T-cell (primary cell): ENCODE measurements at regions not wholly inside any gene's neighbourhood (a gene's known extent, or its start where the extent isn't known, plus 50 kb on each side); places are given as distances from the start of the nearest gene placed in this dataset.

ENCODE experiments used
- ATAC-seq, 4 experiments: fragments of 200-7000 bp in 3 of 4; fragments of 150-1000 bp in 1 of 4; cut with Tn5 transposase; replicated peaks in 1 of 4; 1 replicate in 3 of 4; 2 replicates in 1 of 4; pipeline ENCODE4 v1.10.0; 2021; ENCODE audit warnings: moderate library complexity in 3 of 4, mild to moderate bottlenecking in 2 of 4, moderate number of reproducible peaks in 1 of 4
- CTCF ChIA-PET, 2 donors: fragments of 300-600 bp; sonication (Branson Sonifier 250); formaldehyde crosslinking; loops; one replicate each; lab custom pipeline; 2022; ENCODE audit warnings: antibody characterized with exemption in 2 of 2; lab: Charles Lee
- POLR2A ChIA-PET, 2 donors: fragments of 300-600 bp; sonication (Branson Sonifier 250); formaldehyde crosslinking; loops; one replicate each; lab custom pipeline; 2022; ENCODE audit warnings: antibody characterized with exemption in 2 of 2; lab: Charles Lee
- DNase-seq, 35 experiments: peaks; one replicate each; pipeline versions ENCODE4 v3.0.0 to v3.0.0-alpha.2; 2013 to 2023
- H3K27ac ChIP-seq: one replicate; pipeline ENCODE4 v1.5.1; 2013; ENCODE audit warnings: low read length
- H3K27me3 ChIP-seq, 2 experiments: replicated peaks in 1 of 2; 1 replicate in 1 of 2; 2 replicates in 1 of 2; pipeline versions ENCODE4 v1.6.1 to v1.7.0; 2013; ENCODE audit warnings: low read length in 1 of 2, mixed read lengths in 1 of 2; ENCODE audit not compliant: control insufficient read depth in 2 of 2, insufficient read depth in 2 of 2; ENCODE audit errors: extremely low read depth in 1 of 2
- H3K36me3 ChIP-seq, 2 donors: 1 replicate in 1 of 2; 2 replicates in 1 of 2; pipeline versions ENCODE4 v1.6.1 to v1.7.0; 2013; ENCODE audit warnings: low read length in 1 of 2; ENCODE audit not compliant: control insufficient read depth in 2 of 2, insufficient read depth in 1 of 2; ENCODE audit errors: extremely low read depth in 1 of 2
- H3K4me1 ChIP-seq, 2 experiments: 1 replicate in 1 of 2; 2 replicates in 1 of 2; pipeline versions ENCODE4 v1.6.1 to v1.7.0; 2013; ENCODE audit warnings: low read length in 2 of 2, mixed read lengths in 1 of 2; ENCODE audit not compliant: insufficient read depth in 2 of 2, control insufficient read depth in 1 of 2; ENCODE audit errors: extremely low read depth in 1 of 2
- H3K4me3 ChIP-seq, 2 donors: 1 replicate in 1 of 2; 2 replicates in 1 of 2; pipeline versions ENCODE4 v1.5.1 to v1.7.0; 2013; ENCODE audit warnings: mild to moderate bottlenecking in 2 of 2, low read length in 1 of 2, moderate library complexity in 1 of 2; ENCODE audit not compliant: control insufficient read depth in 1 of 2; ENCODE audit errors: extremely low read depth in 1 of 2
- H3K9me3 ChIP-seq: 2 replicates; pipeline ENCODE4 v1.7.0; 2013
- H3K27ac Mint-ChIP-seq, 2 donors: one replicate each; pipeline ENCODE4 v1.8.0; 2020 to 2021; ENCODE audit warnings: mild to moderate bottlenecking in 2 of 2, mixed read lengths in 2 of 2
- H3K27me3 Mint-ChIP-seq, 2 donors: one replicate each; pipeline ENCODE4 v1.8.0; 2021 to 2022; ENCODE audit warnings: mixed read lengths in 2 of 2
- H3K36me3 Mint-ChIP-seq: one replicate; pipeline ENCODE4 v1.8.0; 2021; ENCODE audit warnings: mixed read lengths
- H3K4me1 Mint-ChIP-seq, 3 donors: one replicate each; pipeline ENCODE4 v1.8.0; 2020 to 2022; ENCODE audit warnings: mixed read lengths in 3 of 3, mild to moderate bottlenecking in 1 of 3
- H3K4me3 Mint-ChIP-seq, 3 donors: one replicate each; pipeline ENCODE4 v1.8.0; 2020 to 2022; ENCODE audit warnings: mild to moderate bottlenecking in 3 of 3, mixed read lengths in 3 of 3, moderate library complexity in 3 of 3
- H3K9me3 Mint-ChIP-seq, 3 donors: one replicate each; pipeline ENCODE4 v1.8.0; 2020 to 2022; ENCODE audit warnings: mixed read lengths in 3 of 3
- WGBS: methylation state at CpG from one replicate; pipeline ENCODE4 v1.1.5; 2013; ENCODE audit warnings: missing lambda C conversion rate; ENCODE audit not compliant: insufficient coverage; 5-methylcytosine and 5-hydroxymethylcytosine counted together

DNA sequence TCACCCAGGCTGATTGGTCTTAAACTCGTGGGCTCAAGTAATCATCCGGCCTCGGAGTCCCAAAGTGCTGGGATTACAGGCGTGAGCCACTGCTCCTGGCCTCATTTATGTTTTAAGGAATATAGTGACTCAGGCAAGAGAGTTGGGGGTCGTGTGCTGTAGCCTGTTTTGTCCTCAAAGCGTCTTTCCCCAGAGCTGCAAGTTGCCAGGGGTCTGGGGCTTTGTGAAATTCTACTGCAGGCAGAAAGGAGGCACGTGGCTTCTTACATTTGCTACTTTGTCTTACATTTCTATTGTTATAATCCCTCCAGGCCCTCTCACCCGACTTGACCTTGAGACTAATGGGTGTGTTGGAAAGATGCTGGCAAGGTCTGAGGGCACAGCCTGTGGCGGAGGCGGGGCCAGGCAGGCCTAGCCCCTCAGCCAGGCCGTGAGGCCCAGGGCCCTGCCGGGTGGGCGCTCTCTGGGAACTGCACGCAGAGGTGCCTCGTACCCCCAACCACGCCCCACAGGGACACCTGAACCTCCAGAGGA is 85.8 kb upstream of the NDUFV2 start:
- peaks cover 6 to 14% (median 13%) of the 10 kb centered on the region in 3 donors for H3K4me1 Mint-ChIP-seq
- Histone ChIP-seq H3K27ac (no peak overlapping the region), H3K36me3 (no peaks in the 10 kb centered on the region), H3K4me1 (peaks cover 0 to 11% of the 10 kb centered on the region in 2 experiments), H3K4me3 (peak overlapping the region; percentile 14 to 63), H3K9me3 (no peaks in the 10 kb centered on the region), H3K27me3 (peaks cover 0 to 9% of the 10 kb centered on the region in 2 experiments)
- ChIA-PET POLR2A (no interaction called here), CTCF (interaction anchor here in 1 of 2 donors (0.6 kb wide), 1 partner anchor 411 kb away, joined by 4 read pairs; no protein-coding TSS in a partner anchor)
- H3K27me3 Mint-ChIP-seq = peaks cover 0 to 3% of the 10 kb centered on the region in 2 donors
- peak overlapping the region in 1 of 3 donors; percentile 70 for H3K4me3 Mint-ChIP-seq
- H3K9me3 Mint-ChIP-seq = no peaks in the 10 kb centered on the region
- ATAC-seq (peak in 1 of 4 experiments; percentile 47), DNase-seq (no peak)
- H3K36me3 Mint-ChIP-seq = no peaks in the 10 kb centered on the region
- H3K27ac Mint-ChIP-seq = no peak overlapping the region
- WGBS = 76% methylated on average over 8 of the region's 16 CpGs

DNA sequence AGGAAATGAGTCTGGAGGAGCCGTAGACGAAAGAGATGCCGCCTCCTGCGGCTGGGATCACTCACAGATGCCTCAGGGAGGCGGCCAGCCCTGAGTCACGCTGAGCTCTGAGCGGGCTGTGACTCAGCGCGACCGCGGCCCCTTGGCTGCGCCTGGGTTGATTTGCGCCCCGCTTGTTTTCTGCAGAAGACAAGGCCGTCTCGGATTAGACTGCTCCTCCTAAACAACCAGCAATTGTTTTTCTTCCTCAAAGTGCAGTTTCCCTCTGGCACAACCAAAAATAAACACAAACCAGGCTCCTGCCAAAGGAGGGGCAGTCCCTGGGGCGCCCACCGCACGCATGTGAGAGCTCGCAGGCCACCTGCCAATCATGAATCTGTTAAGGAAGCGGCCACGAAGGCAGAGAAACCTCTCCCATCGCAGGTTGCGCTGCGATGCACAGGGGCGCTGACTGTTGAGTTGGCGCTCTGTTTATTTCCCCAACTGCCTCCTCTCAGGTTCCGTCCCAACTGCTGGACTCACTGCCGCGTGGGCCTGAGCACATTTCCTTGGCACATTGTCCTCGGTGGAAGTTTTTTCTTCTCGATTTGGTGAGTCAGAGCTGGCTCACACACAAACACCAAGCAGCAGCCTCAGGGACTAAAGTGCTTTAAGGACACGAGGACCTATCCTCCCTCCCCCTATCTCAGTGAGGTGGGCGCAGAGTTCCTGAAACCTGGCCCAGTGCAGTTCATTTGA is 85.2 kb upstream of the NDUFV2 start:
- peak overlapping the region; percentile 60 to 70 (median 65) for H3K4me3 Mint-ChIP-seq
- WGBS = 12% methylated on average over 24 of the region's 34 CpGs
- H3K4me1 Mint-ChIP-seq = peaks cover 6 to 14% (median 13%) of the 10 kb centered on the region in 3 donors
- ChIA-PET CTCF (interaction anchor here in 1 of 2 donors (0.6 kb wide), 1 partner anchor 411 kb away, joined by 4 read pairs; no protein-coding TSS in a partner anchor), POLR2A (interaction anchor here in 1 of 2 donors (0.6 kb wide), 1 partner anchor 101 kb away, joined by 6 read pairs; no protein-coding TSS in a partner anchor)
- Histone ChIP-seq H3K4me3 (peak overlapping the region; percentile 14 to 63), H3K9me3 (no peaks in the 10 kb centered on the region), H3K36me3 (no peaks in the 10 kb centered on the region), H3K27ac (no peak overlapping the region), H3K4me1 (peaks cover 0 to 11% of the 10 kb centered on the region in 2 experiments), H3K27me3 (peaks cover 0 to 9% of the 10 kb centered on the region in 2 experiments)
- no peaks in the 10 kb centered on the region for H3K9me3 Mint-ChIP-seq
- peak; percentile 69 to 96 (median 90) for ATAC-seq
- H3K36me3 Mint-ChIP-seq = no peaks in the 10 kb centered on the region
- peak overlapping the region in 1 of 2 donors; percentile 49 for H3K27ac Mint-ChIP-seq
- peak in 18 of 35 experiments; percentile 0 to 43 (median 8) for DNase-seq
- peaks cover 0 to 3% of the 10 kb centered on the region in 2 donors for H3K27me3 Mint-ChIP-seq

DNA sequence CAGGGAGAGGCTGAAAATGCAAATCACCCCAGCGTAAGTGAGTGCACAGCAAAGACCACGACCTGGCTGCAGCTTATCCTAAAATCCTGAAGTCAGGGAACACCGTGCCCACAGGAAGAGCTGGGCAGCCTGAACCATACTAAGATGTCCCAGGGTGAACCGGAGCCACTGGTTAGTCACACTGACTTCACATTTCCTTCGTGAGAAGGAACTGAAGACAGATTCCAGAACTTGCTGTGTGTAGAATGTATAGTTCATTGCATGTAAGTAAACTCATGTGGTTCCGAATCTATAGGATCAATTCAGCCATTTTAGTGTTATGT is 84.6 kb upstream of the NDUFV2 start:
- Histone ChIP-seq H3K27ac (no peak overlapping the region), H3K4me1 (peaks cover 0 to 11% of the 10 kb centered on the region in 2 experiments), H3K4me3 (no peak overlapping the region), H3K36me3 (no peaks in the 10 kb centered on the region), H3K27me3 (peaks cover 0 to 9% of the 10 kb centered on the region in 2 experiments), H3K9me3 (no peaks in the 10 kb centered on the region)
- CTCF ChIA-PET = no interaction called here
- Mint-ChIP-seq H3K27ac (no peak overlapping the region), H3K9me3 (no peaks in the 10 kb centered on the region), H3K36me3 (no peaks in the 10 kb centered on the region), H3K4me3 (peak overlapping the region in 2 of 3 donors; percentile 60 to 70), H3K27me3 (peaks cover 0 to 3% of the 10 kb centered on the region in 2 donors), H3K4me1 (peaks cover 6 to 14% (median 13%) of the 10 kb centered on the region in 3 donors)
- POLR2A ChIA-PET = no interaction called here
- ATAC-seq (no peak), DNase-seq (no peak)
- WGBS = 51% methylated on average over 2 of the region's 6 CpGs

- peaks cover 0 to 11% of the 10 kb centered on the region in 2 experiments for H3K4me1 ChIP-seq
- H3K4me3 ChIP-seq = no peak overlapping the region
- H3K36me3 ChIP-seq = no peaks in the 10 kb centered on the region
- DNase-seq (no peak), ATAC-seq (no peak)
- H3K9me3 ChIP-seq = no peaks in the 10 kb centered on the region
- CTCF ChIA-PET = interaction anchor here in 1 of 2 donors (0.6 kb wide), 1 partner anchor 54 kb away, joined by 3 read pairs; no protein-coding TSS in a partner anchor
- Mint-ChIP-seq H3K4me1 (peaks cover 6 to 14% (median 13%) of the 10 kb centered on the region in 3 donors), H3K36me3 (no peaks in the 10 kb centered on the region), H3K9me3 (no peaks in the 10 kb centered on the region), H3K4me3 (no peak overlapping the region), H3K27me3 (peaks cover 0 to 3% of the 10 kb centered on the region in 2 donors), H3K27ac (no peak overlapping the region)
- H3K27ac ChIP-seq = no peak overlapping the region
- POLR2A ChIA-PET = interaction anchor here in 1 of 2 donors (0.6 kb wide), 1 partner anchor 23 kb away, joined by 3 read pairs; no protein-coding TSS in a partner anchor
- H3K27me3 ChIP-seq = peaks cover 0 to 9% of the 10 kb centered on the region in 2 experiments
- WGBS = no CpG with 5 or more reads among the region's 4 CpGs
Measured at GRCh38 chr18:9019135-9019534, 83.4 kb upstream of the NDUFV2 start.

DNA sequence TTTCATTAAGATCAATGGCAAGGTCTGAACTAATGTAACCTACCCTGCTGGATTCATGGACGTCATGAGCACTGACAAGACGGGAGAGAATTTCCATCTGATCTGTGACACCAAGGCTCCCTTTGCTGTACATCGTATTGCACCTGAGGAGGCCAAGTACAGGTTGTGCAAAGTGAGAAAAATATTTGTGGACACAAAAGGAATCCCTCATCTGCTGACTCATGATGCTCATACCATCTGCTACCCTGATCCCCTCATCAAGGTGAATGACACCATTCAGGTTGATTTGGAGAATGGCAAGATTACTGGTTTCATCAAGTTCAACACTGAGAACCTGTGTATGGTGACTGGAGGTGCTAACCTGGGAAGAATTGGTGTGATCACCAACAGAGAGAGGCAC is 82.3 kb upstream of the NDUFV2 start:
- H3K4me3 Mint-ChIP-seq = no peak overlapping the region
- CTCF ChIA-PET = no interaction called here
- POLR2A ChIA-PET = no interaction called here
- DNase-seq = no peak
- peaks cover 0 to 8% of the 10 kb centered on the region in 2 donors for H3K27me3 Mint-ChIP-seq
- 83% methylated on average over 2 of the region's 3 CpGs for WGBS
- ATAC-seq = no peak
- peaks cover 0 to 11% of the 10 kb centered on the region in 2 experiments for H3K4me1 ChIP-seq
- H3K27ac ChIP-seq = no peak overlapping the region
- peaks cover 0 to 9% of the 10 kb centered on the region in 2 experiments for H3K27me3 ChIP-seq
- no peaks in the 10 kb centered on the region for H3K9me3 ChIP-seq
- H3K27ac Mint-ChIP-seq = no peak overlapping the region
- H3K36me3 Mint-ChIP-seq = no peaks in the 10 kb centered on the region
- H3K9me3 Mint-ChIP-seq = no peaks in the 10 kb centered on the region
- H3K4me1 Mint-ChIP-seq = peaks cover 6 to 14% (median 13%) of the 10 kb centered on the region in 3 donors
- H3K4me3 ChIP-seq = no peak overlapping the region
- no peaks in the 10 kb centered on the region for H3K36me3 ChIP-seq

- H3K9me3 ChIP-seq = no peaks in the 10 kb centered on the region
- Mint-ChIP-seq H3K4me1 (peaks cover 6 to 14% (median 13%) of the 10 kb centered on the region in 3 donors), H3K36me3 (no peaks in the 10 kb centered on the region), H3K27ac (no peak overlapping the region), H3K27me3 (peaks cover 4 to 8% of the 10 kb centered on the region in 2 donors), H3K4me3 (no peak overlapping the region), H3K9me3 (no peaks in the 10 kb centered on the region)
- CTCF ChIA-PET = no interaction called here
- POLR2A ChIA-PET = no interaction called here
- ATAC-seq (no peak), DNase-seq (no peak)
- no CpG with 5 or more reads among the region's 3 CpGs for WGBS
- peaks cover 0 to 11% of the 10 kb centered on the region in 2 experiments for H3K4me1 ChIP-seq
- H3K4me3 ChIP-seq = no peak overlapping the region
- H3K36me3 ChIP-seq = no peaks in the 10 kb centered on the region
- peaks cover 0 to 11% of the 10 kb centered on the region in 2 experiments for H3K27me3 ChIP-seq
- H3K27ac ChIP-seq = no peak overlapping the region
Measured at GRCh38 chr18:9021458-9021857, 81.0 kb upstream of the NDUFV2 start.
